ENCODE measurements at regions not wholly inside any gene's neighbourhood (a gene's known extent, or its start where the extent isn't known, plus 50 kb on each side); places are given as distances from the start of the nearest gene placed in this dataset.
"Not testable (repeated sequence)": the region's sequence is repeated elsewhere in the genome, so short reads cannot be mapped to it uniquely, and the experiment has no call there.

- TF ChIP-seq CTCF, POLR2A (IDR thresholded peaks at IDR 0.05): not testable (repeated sequence)
Measured at GRCh38 chr2:47726978-47727377, 56.0 kb upstream of the MSH6 start.

All from right lobe of liver (tissue), 4 donors.